Neural progenitor cell (in vitro differentiated cells): ENCODE measurements at regions not wholly inside any gene's neighbourhood (a gene's known extent, or its start where the extent isn't known, plus 50 kb on each side); places are given as distances from the start of the nearest gene placed in this dataset.

Experiments
- EZH2 ChIP-seq: fragments of 200-600 bp; sonication (generic); IDR thresholded peaks from 2 replicates; pipeline ENCODE4 v1.6.1; 2017; ENCODE audit warnings: antibody characterized with exemption, mild to moderate bottlenecking, moderate library complexity
- TF ChIP-seq, protein P1 (sequence below): fragments of 200-600 bp; sonication (generic); IDR thresholded peaks from 2 replicates; pipeline ENCODE4 v1.5.1; 2017; ENCODE audit warnings: antibody characterized with exemption, mild to moderate bottlenecking

DNA sequence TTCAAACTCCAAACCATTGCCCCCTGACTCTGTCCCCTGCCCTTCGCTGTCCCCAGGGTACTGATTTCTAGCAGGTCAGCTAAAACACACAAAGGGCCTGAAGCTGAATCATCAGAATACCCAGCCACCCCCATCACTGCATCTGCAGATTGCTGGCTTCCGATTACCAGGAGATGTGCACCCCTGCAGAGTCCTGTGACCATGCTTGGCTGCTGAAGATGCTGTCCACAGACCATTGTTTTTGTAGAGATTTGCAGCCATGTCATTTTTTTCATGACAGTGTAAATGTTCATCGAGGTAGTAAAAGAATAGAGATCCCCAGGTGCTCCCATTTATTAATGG lies 463.3 kb downstream of the STK39 start:
- TF ChIP-seq, protein P1, sequence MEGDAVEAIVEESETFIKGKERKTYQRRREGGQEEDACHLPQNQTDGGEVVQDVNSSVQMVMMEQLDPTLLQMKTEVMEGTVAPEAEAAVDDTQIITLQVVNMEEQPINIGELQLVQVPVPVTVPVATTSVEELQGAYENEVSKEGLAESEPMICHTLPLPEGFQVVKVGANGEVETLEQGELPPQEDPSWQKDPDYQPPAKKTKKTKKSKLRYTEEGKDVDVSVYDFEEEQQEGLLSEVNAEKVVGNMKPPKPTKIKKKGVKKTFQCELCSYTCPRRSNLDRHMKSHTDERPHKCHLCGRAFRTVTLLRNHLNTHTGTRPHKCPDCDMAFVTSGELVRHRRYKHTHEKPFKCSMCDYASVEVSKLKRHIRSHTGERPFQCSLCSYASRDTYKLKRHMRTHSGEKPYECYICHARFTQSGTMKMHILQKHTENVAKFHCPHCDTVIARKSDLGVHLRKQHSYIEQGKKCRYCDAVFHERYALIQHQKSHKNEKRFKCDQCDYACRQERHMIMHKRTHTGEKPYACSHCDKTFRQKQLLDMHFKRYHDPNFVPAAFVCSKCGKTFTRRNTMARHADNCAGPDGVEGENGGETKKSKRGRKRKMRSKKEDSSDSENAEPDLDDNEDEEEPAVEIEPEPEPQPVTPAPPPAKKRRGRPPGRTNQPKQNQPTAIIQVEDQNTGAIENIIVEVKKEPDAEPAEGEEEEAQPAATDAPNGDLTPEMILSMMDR: no peak
- TF ChIP-seq EZH2: no peak
